GM21825 (cell line): ENCODE measurements at regions not wholly inside any gene's neighbourhood (a gene's known extent, or its start where the extent isn't known, plus 50 kb on each side); places are given as distances from the start of the nearest gene placed in this dataset.

ENCODE experiments used
- ATAC-seq: cut with Tn5 transposase; IDR thresholded peaks from one replicate; pipeline ENCODE4 v1.9.1; 2021; ENCODE audit warnings: mild to moderate bottlenecking, moderate library complexity; ENCODE audit not compliant: unreplicated experiment

DNA sequence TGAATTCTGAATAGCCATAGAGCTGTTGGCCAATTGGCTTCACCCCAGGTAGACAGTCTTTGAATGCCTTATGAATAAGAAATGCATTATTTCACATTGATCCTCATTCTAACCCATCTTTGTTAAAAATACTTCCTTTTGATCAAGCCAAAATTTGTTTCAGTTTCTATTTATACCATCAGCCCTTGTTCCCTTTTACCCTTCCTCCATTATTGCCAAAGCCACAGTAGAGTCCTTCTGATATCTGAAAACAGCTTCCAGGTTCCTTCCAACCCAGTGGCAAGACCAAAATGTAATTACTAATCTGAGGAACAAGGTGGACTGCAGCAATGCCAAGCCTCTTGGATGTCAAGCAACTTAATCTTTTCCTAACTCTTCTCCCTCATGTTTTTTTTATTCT lies 458.8 kb downstream of the BUD13 start:
- no peak for ATAC-seq

DNA sequence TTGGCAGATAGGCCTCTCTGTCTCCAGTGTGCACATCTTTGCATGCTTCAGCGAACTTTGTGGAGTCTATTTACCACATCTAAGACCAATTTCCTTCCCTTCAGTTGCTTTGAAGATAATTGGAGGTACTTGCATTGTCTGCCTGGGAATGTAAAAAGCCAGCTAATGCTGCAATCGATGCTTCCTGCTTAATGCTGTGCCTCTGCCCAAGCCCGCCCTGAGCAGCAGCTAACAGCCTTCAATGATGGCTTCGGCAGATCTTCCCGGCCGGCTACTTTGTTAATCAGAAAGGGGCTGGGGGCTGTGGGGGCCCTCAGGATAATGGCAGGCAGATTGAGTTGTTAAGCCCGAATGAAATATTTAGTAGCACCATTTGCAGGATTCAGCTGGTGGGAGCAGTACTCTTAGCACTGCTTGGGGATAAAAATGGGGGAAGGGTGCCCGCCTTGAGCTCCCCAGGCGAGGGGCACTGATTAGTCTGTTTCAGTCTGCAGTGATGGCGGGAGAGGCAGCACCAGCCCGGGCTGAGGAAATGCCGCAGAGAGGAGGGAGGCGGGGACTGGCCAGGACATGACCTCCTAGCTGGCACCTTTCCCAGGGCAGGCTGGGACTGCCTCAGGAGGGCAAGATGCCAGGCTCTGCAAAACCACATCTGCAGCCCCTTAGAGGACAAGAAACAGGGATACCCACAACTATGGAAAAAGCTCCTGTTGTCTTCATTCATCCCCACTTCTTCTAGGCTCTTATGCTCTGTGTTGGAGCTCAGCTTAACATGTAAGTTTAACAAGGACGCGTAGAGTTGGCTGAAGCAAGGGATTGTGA lies 460.0 kb downstream of the BUD13 start:
- ATAC-seq, result no peak

DNA sequence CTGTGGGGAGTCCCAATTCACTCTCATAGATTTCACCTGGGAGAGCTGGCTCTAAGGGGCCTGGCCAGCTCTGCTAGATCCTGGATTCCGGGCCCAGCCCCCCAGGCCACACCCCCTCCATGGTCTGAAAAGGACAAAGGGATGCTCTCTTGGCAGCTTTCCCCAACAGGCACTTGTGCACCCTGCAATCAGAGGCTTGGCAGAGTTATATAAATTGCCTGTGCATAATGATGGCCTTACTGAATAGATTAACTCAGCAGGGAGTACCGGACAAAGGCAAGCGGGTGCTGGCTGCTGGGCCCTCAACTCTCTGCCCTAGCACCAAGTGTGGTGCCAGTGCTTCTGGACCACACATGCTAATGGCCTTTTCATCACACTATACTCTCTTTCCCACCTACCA lies 461.6 kb downstream of the BUD13 start:
- no peak for ATAC-seq

DNA sequence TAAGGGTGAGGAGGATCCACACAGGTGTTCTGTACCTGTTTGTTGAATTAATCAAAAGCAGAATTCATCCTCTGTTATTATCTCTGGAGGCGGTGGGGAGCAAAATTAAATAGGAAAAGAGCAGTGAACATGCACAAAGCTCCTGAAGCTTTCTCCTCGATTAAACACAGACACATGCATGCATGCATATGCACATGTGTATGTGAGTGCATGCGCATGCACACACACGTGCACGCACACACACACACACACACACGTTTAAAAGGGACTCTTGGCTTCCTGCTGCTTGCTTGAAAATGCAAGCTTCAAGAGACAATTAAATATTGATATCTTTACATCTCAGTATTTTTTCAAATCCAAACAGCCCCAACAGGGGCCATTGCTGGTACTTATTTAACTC lies 462.1 kb downstream of the BUD13 start:
- no peak for ATAC-seq

DNA sequence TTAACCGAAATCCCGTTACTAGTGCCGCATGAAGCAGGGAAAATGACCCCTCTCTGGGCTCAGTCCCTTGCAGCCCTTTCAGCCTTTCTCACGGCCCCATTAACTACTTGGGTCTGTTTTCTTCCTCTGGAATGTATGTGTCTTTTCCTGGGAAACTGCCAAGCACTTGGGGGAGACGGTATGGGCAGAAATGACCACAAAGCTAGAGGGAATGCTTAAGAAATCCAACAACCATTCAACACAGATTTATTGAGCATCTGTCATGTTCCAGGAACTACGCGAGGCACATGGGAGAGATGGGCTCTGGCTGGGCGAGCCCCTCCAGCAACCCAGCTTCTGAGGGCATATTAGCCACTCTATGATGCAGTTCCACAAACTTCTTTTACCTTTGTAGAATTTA lies 462.6 kb downstream of the BUD13 start:
- no peak for ATAC-seq

DNA sequence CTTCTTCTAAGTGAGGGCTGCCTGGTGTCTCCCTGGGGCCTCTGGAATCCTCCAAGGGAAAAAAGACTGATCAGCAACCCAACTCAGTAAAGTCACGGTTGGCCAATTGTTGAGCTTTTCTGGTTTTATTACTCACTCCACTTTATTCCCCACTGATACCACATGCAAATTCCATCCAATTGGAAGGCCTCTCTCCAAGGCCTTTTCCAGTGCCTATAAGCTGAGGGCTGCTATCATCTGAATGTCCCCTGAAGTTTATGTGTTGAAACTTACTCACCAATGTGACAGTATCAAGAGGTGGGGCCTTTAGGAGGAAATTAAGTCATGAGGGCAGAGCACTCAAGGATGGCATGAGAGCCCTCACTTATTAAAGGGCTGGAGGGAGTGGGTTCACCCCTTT lies 463.3 kb downstream of the BUD13 start:
- no peak for ATAC-seq

DNA sequence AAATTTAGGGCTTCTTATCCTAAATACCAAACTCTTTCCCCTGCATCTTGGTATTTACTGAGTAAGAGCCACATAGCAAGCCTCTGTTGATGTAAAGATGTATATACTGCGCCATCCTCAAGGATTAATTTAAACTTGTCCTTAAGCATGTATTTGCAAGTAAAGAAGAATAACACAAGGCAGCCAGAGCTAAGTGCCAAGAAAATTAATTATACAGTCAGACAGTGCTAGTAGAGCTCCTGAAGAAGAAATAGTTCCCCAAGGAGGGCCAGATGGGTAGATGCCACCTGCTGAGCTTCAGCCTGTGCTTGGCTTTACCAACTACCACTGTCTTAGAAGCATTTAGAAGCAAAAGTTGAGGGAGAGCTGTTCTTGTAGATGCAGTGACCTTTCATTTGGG lies 470.0 kb downstream of the BUD13 start:
- no peak for ATAC-seq

DNA sequence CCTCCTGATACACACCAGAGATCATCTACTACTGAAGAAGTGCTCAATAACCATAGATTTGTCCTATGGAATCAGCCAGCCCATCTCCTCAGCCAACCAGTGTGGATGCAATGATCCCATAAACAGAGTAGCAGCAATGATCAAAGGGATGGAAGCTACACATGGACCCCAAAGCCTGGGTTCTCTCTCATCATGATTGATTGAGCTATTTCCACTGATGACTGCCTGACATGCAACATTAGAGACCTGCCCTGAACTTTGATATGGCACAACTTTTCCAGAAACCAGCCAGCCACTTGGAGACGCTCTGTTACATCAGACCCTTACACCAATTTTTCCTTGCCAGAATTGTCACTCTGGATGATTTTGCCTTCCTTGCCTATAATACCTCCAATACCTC lies 471.6 kb downstream of the BUD13 start:
- ATAC-seq, result no peak

DNA sequence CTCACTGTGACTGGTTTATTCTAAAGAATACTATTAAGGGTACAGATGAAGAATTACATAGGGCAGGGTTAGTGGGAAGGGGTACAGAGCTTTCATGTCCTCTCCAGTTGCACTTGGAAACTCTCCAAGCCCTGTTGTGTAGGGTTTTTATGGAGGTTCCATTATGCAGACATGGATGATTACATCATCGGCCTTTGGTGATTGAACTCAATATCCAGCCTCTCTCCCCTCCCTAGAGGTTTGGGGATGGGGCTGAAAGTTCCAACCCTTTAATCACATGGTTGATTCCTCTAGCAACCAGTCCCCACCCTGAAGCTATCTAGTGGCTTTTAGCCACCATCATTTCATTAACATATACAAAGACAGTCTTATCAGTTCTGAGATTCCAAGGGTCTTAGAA lies 472.6 kb downstream of the BUD13 start:
- ATAC-seq, result no peak

DNA sequence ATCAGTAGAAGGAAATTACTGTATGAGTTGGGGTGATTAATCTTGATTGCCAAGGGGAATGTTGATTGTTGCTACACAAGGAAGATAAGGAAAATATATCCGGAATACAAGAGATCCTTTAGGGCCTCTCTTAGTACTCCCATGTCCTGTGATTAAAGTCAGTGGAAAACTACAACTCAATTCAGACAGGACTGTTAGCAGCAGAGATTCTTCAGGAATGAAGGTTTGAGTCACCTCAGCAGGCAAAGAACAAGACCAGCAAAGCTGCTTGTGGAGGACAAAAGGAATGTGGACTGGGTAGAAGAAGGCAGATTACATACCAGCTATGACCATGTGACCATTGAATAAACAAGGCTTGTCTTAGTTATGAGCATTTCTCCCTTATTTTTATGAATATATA lies 478.2 kb downstream of the BUD13 start:
- ATAC-seq, result no peak

DNA sequence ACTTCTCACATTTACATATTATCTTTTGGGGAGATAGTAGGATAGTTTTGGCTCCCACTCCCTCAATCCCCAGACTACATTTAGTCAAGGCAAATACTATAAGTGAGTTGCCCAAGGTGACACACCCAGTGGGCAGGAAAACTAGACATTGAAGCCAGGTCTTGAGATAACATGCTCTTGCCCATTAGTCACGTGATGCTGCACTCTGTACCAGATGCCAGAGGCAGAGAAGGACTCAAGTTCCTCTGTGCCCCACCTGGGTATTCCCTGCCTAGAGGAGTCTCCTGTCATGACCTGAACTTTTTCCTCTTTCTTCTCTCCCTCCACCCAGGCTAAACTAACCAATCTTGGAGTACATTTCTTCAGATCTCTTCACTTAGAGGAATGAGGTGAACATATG lies 484.9 kb downstream of the BUD13 start:
- ATAC-seq, result no peak

DNA sequence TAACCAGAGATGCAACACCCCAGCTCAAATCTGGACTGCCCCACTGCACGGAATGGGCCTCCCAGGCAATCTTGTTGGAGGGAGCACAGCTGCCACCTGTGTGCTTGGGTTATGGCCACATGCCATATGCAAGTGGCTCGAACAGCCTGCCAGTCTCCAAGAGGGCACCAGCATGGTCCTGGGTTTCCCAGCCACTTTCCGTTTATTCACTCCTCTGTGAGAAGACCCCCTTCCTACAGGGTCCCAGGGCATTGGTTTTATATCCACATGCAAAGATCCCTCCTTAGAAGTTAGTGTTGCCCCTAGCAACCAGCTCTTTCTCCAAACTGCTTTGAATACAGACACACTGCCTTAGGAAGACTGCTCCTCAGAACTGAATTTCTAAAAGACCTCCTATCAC lies 487.8 kb downstream of the BUD13 start:
- ATAC-seq, result no peak

DNA sequence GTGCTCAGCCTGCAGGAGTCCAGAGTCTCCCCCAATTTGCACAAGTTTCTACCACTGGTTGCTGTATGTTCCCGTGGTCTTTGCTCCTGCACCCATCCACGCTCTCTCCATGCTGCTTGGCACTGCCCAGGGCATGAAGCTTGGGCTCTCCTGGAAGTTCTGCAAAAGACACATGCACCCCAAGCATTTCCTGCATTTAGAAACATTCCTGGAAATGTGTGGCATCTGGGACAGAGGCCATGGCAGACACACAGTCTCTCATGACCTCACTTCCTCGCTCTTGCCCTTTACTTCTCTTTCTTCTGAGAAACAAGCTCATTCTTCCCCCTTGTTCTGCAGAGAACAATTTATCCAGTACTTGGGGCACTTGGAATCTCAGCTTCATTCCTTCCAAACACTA lies 489.5 kb downstream of the BUD13 start:
- no peak for ATAC-seq

DNA sequence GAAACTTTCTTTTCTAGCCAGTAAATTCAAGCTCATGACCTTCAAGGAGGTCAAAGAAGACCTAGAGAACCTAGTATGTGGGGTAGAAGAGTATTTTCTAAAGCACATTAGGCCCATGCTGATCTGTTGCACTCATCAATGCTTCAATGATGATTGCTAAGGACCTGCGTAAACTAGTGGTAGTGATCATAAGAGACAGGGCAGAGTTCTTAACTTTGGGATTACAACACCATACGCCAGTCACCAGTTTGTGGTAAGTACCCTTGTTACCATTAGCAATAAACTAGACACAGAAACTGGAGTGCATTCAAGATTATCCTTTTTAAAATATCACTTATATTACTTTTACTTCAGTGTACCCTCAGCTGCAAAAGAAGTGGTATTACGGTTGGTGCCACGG lies 490.3 kb downstream of the BUD13 start:
- no peak for ATAC-seq

DNA sequence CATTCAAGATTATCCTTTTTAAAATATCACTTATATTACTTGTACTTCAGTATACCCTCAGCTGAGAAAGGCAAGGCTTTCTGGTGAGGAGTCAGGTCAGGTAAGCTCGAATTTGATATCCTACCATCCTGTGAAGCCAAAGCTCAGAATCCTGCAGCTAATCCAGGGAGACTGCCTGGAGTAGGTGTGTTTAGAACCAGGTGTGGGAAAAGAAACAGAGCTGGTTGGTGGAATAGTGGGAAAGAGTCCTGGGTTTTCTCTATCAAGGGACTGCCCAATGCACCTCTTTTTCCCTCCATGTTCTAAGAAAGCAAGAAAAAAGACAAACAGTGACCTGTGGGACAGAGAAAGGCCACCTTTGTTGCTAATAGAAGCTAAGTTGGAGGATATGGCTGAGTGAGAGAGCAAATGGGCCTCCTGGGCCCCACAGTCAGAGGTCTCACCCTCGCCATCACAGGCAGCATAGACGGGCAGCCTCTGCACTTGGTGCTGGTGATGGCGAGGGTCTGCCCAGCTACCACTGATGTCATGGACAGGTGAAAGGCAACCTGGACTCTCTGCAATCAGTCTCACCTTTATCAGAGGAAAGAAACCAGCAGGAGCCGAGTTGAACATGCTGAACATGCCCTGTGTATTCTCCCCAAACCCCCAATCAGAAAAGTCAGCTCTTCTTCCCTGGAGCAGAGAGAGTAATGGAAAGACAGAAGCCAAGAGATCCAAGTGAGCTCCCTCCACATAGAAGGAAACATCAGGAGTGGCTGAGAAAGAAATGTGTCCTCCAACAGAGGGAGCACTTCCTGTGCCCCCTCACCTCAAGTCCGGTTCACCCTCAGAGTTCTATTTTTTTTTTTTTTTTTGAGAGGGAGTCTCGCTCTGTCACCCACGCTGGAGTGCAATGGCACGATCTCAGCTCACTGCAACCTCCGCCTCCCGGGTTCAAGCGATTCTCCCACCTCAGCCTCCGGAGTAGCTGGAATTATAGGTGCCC lies 491.3 kb downstream of the BUD13 start:
- ATAC-seq, result no peak

DNA sequence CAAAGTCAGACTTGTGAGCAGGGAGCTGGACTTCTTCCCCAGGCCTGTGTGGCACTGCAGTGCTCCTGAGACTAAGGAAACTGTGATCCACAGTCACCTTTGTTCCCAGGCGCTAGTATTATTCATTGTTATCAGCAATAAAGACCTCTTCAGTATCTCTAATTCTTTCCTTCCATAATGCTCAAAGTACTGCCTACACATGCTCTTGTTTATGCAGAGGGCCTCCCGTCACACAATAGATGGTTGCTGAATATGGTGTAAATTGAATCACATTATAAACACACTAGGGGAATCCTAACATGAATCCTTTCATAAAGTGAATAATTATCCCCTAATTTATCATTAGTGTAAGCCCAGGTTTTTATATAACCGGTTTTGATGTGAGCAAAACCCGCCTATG lies 493.3 kb downstream of the BUD13 start:
- no peak for ATAC-seq

DNA sequence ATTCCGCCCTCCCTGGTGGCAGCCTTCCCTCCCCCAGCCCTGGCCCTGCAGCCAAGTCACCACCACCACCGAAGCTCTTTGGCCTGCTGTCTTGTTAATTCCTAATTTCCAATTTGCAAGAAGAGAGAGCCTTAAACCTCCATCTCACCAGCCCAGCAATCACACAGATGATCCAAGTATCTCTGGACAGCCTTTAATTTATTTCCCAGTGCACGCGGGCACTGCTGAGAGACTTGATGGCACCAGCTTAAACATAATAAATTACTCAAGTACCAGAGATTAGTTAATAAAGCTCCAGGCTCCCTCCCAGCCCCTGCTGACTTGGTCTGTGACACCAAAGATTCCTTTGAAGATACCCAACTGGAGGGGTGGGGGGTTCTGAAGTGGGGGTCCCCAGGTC lies 494.7 kb downstream of the BUD13 start:
- ATAC-seq, result no peak

DNA sequence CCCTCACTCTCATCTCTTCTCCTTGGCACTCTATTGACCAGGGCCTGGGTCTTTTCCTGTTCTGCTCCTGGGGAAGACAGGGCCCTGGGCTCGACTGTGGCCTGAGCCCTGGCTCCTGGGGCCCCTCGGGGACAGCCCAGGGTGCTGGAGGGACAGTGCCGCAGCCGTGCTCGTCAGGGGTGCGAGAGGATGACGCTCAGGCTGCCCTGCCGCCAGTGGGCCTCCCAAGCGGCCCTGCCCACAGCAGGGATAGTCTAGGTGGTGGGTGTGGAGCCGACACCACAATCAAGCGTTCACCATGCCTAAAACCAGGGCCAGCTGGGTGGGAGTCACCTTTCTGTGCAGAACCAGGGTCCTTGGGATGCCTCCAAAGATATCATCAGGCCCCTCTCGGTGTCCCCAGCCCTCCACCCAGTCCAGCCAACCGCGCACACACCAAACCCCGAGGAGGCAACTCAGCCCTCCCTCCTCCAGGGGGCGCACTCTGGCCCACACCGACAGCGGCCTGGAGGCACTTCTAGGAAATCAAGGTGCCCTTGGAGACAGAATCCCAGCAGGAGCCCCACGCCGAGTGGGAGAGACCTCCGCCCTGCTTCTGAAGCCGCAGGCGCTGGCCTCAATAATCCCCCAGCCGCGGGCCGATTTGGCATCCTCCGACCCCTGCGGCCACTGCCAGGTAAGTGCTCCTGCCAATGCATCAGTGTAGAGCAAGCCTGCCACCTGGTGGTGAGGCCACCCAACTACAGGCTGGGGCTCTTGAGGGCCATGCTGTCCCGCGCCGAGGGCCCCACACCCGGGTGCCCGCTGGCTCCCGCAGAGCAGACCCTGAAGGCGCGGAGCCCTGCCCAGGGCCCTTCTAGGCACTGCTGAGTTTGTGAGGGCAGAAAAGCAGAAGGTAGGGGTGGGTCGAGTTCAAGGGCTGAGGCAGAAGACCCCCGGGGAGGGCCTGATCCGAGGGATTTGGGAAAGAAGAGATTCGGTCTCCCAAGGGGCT lies 496.4 kb downstream of the BUD13 start:
- peak; percentile 69 for ATAC-seq

DNA sequence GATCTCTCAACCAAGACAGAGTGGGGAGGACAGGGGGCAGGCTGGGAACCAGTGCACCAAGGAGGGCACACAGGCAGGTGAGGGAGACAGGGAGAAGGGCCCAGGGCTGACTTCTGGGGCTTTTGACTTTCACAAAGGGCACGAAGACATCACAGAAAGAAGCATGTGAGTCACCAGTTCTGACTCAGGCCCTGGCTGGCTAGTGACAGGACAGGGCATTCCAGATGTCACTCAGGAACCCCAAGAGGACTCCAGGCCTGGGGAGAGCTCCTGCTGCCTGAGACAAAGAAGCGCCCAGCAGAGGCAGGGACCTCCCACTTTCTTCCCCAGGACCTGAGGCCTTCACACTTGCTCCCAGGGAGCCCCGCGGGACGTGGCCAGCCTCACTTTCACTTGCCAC lies 497.2 kb downstream of the BUD13 start:
- ATAC-seq, result no peak

DNA sequence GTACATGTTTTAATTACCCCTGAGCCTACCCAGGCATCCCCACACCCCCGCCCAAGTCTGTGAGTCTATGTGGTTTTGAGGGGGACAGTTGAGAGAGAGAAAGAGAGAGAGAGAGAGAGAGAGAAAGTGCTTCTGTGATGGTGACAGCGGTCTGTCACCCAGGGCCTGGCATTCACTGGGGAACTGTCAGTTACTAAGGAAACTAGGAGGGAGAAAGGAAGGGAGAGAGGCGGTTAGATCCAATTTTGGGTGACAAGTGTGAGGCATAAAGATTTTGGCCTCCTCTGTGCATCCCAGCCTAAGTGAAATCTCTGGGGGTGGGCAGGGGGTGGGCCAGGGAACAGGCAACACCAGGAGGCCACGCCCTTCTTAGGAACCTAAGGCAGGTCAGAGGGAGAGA lies 498.3 kb downstream of the BUD13 start:
- no peak for ATAC-seq
